GM12874 (cell line): ENCODE measurements at regions not wholly inside any gene's neighbourhood (a gene's known extent, or its start where the extent isn't known, plus 50 kb on each side); places are given as distances from the start of the nearest gene placed in this dataset.

Experiments used
- CTCF ChIP-seq: IDR thresholded peaks from 2 replicates; pipeline ENCODE4 v1.5.1; 2011; ENCODE audit warnings: low read depth, mild to moderate bottlenecking, control low read depth, low read length, moderate library complexity; ENCODE audit not compliant: insufficient read depth

- TF ChIP-seq CTCF: no peak
Measured at GRCh38 chr21:25496825-25497482, 110.3 kb downstream of the MRPL39 start.

GRCh38 chr21:25494804-25495203, 112.5 kb downstream of the MRPL39 start:
- TF ChIP-seq CTCF: no peak

GRCh38 chr21:25493722-25494121, 113.6 kb downstream of the MRPL39 start:
- no peak for TF ChIP-seq CTCF

GRCh38 chr21:25491267-25491666, 116.0 kb downstream of the MRPL39 start:
- no peak for TF ChIP-seq CTCF

- TF ChIP-seq CTCF: no peak
Measured at GRCh38 chr21:25490742-25491141, 116.5 kb downstream of the MRPL39 start.

GRCh38 chr21:25489673-25490072, 117.6 kb downstream of the MRPL39 start:
- TF ChIP-seq CTCF: no peak

- TF ChIP-seq CTCF: no peak
Measured at GRCh38 chr21:25487046-25487594, 120.2 kb downstream of the MRPL39 start.
